HG02870 (cell line): ENCODE measurements at regions not wholly inside any gene's neighbourhood (a gene's known extent, or its start where the extent isn't known, plus 50 kb on each side); places are given as distances from the start of the nearest gene placed in this dataset.

ENCODE experiments used
- ATAC-seq: cut with Tn5 transposase; IDR thresholded peaks from one replicate; pipeline ENCODE4 v1.9.1; 2021; ENCODE audit warnings: mild to moderate bottlenecking, moderate library complexity; ENCODE audit not compliant: unreplicated experiment

DNA sequence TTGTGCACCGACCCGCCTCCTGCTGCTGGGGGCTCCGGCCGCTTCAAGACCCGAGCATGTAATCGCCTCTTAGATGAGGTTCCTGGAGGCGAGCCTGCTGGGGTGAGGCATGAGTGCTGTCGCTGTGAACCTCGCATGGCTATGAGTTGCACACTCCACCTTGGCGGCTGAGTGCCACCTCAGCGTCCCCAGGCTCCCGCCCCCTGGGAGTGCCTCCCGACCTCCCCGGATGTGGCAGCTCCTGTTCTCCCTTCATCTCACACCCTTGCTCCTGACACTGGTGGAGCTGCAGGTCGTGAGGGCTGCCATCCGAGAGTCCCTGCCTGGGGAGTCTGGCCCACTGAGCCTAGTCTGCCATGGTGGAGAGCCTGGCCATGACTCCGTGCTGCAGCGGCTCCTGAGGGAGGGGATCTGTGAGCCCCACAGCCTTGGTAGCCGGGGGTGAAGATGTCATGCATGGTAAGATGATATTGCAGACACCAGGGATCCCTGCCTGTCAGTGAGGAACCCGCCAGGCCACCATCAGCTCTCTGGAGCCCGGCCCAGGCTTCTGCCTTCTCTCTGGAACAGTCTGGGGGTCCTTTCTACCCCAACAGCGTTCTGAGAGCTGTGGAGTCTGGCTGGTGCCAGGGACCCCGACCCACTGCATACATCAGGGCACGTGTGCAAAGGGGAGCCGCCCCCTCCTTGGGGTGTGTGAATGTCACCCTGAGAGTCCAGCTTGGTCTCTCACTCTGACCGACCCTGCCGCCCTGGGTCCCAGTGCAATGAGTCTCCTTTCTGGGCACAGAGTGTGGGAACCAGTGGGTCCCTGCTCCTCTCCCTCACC is 61.6 kb upstream of the HS6ST1 start:
- ATAC-seq, result no peak

DNA sequence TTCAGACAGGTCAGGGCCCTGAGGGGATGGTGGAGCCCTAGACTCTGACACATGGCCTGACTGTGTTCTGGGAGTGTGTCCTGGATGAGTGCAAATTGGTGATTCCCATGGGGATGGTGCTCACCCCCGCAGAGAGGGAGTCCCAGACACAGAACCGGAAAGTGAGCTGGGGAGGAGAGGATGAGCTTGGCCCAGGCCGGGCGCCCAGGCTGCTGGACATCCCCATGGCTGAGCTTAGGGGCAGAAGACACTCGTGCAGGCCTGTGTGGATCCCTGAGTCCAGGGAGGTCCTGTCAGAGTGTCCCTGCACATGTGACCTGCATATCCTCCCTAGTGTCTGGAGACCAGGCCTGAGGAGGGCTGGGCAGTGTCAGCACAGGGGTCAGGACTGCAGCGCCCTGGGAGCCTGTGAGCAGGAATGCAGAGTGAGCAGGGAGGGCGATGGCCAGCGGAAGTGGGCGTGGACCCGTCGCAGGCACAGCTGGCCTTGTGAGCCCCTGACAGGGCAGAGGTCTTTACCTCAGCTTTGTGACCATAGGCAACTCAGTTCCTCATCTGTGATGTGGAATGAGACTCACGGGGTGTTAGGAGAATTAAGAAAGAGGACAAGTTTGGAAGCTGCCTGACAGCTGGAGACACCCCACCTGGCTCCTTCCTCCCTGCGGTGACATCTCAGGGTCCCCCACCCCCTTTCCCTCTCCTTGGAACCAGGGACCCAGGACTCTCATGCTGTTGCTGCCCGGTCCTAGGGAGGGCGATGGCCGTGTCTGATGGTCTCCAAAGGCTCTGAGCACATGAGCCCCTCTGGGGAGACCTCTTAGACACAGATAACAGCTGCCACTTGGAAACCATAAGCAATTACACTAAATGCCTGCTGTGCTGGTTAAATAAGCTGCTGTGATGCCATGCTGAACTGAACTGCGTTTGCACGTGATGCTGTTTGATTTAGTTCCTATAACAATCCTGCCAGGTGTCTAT is 62.6 kb upstream of the HS6ST1 start:
- no peak for ATAC-seq

DNA sequence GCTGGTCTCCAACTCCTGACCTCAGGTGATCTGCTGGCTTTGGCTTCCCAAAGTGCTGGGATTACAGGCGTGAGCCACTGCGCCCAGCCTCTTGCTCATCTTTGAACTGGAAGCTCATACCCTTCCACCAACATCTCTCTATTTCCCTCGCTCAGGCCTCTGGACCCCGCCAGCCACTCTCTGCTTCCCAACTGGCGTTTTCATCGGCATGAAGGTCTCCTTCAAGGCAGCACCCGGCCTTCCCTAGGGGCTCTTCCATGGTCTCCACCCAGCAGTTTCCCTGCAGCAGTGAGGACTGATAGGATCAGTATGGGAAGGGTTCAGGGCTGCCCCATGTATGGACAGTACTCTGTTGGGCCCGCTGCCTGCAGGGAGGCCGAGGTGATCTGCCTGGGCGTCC is 65.8 kb upstream of the HS6ST1 start:
- no peak for ATAC-seq

- ATAC-seq, result no peak
Measured at GRCh38 chr2:128384956-128385355, 66.3 kb upstream of the HS6ST1 start.

DNA sequence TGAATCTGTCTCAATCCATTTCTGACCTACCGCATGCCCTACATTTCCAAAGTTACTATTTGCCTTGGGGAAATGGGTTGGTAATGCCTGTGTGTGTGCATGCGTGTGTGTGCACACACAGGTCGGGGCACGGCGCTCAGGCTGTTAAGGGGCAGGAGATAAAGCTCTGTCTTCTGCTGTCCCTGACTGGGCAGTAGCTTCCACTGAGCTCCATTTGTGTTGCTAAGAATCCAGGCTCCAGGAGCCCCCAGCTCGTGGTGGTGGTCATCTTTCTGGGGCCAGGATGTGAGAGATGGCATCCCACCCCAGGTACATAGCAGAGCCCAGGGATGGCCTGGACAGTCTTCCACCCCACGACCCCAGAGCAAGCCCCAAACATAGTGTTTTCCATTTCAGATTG is 66.7 kb upstream of the HS6ST1 start:
- no peak for ATAC-seq

GRCh38 chr2:128386066-128386465 is 67.4 kb upstream of the HS6ST1 start:
- ATAC-seq, result no peak

GRCh38 chr2:128388499-128388941 is 69.9 kb upstream of the HS6ST1 start:
- ATAC-seq, result no peak

DNA sequence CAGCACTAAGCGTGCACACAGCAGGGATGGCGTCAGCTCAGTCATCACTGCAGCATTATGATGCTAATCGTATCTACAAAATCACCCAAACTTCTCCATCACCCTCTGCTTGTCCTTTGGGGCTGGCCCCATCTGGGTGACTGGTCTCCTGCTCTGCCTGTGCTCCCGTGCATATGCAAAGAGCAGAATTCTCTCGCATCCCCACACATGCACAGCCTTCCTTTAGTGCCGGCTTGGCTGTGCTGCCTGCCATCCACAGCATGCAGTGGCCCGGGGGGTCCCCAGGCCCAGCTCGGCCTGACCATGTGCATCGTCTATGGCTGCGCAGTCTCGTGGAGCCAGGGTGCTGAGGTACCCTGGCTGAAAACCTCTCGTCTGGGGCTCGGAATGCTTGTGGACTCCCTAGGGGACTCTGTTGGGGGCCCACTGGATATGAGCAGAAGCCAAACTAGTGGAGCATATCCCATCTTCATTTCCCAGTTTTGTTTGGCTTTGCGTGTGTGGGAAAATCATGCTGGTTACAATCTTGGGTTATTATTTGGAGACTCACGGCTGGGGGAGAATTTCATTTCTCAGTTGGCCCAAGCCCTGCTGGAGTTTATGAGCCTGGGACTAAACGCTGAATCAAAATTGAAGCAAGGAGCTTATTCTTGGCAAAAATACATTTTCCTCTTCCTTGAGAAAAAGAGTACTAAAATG is 70.9 kb upstream of the HS6ST1 start:
- ATAC-seq, result no peak

GRCh38 chr2:128390256-128390990 is 71.8 kb upstream of the HS6ST1 start:
- ATAC-seq, result no peak

DNA sequence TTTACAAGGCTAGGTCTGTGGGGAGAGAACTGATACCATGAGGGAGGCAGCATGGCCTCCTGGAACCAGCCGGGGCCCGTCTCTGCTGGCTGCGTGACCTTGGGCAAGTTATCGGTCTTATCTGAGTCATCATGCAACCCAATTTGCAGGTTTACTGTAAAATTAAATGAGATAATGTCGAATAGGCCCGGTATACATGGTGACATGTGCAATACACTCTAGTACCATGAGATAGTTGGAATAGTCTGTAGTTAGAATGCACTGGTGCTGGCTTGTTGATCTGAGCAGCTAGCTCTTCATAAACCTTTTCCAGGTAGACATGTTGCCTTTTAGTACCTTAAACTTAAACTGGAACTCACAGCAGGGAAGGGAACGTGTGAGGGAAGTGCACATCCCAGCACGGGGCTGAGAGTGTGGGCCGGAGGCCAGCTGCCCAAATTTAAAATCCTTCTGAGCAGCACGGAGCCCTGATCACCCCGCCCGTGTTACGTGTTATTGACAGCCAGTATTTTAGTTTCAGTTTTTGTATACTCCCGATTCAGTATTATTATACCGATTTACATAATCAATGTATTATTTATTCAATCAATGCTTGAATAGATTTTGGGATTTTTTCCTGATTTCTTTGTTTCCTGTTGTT is 72.4 kb upstream of the HS6ST1 start:
- ATAC-seq, result no peak

GRCh38 chr2:128391679-128392078 is 73.0 kb upstream of the HS6ST1 start:
- ATAC-seq, result no peak

DNA sequence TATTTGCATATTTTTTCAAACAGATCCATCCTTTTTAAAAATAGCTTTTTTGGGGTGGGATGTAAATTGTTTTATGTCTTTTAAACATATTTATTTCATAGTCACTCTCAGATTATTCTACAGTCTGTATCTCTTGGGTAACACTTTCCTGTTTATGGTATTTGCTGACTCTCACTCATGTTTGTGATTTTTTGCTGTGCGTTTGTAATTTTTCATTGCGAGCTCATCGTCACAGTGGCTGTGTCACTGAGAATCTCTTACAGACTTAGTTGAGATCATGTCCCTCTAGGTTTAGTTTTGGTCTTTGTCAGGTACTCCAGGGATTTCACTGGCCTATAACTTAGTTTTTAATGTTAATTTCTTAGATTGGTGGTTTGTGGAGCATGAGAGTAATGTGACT is 73.5 kb upstream of the HS6ST1 start:
- no peak for ATAC-seq

DNA sequence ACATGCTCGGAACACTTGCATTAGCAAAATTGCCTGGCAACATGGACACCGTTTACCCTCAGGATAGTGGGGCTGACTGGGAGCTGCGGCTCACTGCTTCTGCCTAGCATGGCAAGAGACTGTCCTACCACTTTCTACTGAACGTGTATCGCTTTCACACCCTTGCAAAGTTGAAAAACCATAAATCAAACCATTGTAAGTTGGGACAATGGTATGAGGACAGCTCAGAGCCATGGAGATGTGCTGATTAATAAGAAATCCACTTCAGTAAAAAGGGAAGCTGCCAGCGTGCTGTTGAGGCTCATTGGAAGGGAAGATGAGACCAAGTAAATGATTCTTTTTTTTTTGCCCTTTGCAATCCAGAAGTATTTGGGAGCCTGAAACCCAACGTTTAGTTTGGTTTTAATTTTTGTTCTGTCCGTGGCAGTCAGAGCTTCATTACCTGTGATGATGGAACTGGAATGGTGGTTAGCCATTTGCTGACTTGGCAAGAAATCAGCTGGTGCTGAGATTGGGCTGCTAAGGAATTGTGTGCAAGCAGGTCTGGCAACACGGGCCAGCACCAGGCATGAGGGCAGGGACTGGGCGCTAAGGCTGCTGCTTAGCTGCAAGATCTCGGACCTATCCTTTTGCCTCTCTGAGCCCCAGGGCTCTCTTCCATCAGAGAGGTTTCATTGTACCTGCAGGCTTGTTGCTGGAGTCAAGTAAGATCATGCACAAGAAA is 75.5 kb upstream of the HS6ST1 start:
- no peak for ATAC-seq

DNA sequence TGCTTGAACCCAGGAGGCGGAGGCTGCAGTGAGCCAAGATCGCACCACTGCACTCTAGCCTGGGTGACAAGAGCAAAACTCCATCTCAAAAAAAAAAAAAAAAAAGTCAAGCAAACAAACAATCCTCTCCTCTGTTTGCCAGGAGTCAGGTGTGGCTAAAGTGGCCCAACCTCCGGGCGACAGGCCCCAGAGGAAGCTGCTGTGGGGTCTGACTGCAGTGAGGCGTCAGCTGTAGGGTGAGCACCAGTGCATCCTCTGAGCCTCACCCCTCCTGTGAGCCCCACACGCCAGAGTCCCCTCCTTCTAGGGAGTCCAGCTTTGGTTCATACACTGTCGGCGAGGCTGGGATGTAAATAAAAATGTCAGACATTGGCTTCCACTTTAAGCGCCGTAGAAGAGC is 76.5 kb upstream of the HS6ST1 start:
- ATAC-seq, result no peak

- no peak for ATAC-seq
Measured at GRCh38 chr2:128395640-128396499, 77.2 kb upstream of the HS6ST1 start.

- ATAC-seq, result no peak
Measured at GRCh38 chr2:128396500-128396891, 77.8 kb upstream of the HS6ST1 start.

- ATAC-seq, result no peak
Measured at GRCh38 chr2:128396946-128397345, 78.3 kb upstream of the HS6ST1 start.

GRCh38 chr2:128399256-128399655 is 80.6 kb upstream of the HS6ST1 start:
- ATAC-seq, result no peak
